ENCODE measurements at regions not wholly inside any gene's neighbourhood (a gene's known extent, or its start where the extent isn't known, plus 50 kb on each side); places are given as distances from the start of the nearest gene placed in this dataset.

DNA sequence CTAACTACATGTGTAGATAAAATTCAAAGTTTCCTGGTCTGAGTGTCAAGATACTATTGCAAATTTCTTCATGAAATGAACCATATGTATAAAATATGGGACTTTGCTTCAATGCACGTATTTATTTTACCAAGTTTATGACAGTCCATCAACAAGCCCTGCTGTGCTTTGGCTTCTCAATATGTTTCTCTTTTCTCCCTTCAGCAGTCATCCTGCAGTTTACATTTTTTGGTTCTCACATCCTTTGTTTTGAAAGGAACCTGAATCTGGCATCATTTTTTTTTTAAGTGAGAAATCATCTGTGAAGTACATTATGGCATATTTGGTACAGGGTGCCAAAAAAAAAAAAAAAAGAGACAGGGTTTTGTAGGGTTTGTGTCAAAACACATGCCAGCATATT, 65.1 kb downstream of the YIPF5 start:
- TF ChIP-seq, protein P1, sequence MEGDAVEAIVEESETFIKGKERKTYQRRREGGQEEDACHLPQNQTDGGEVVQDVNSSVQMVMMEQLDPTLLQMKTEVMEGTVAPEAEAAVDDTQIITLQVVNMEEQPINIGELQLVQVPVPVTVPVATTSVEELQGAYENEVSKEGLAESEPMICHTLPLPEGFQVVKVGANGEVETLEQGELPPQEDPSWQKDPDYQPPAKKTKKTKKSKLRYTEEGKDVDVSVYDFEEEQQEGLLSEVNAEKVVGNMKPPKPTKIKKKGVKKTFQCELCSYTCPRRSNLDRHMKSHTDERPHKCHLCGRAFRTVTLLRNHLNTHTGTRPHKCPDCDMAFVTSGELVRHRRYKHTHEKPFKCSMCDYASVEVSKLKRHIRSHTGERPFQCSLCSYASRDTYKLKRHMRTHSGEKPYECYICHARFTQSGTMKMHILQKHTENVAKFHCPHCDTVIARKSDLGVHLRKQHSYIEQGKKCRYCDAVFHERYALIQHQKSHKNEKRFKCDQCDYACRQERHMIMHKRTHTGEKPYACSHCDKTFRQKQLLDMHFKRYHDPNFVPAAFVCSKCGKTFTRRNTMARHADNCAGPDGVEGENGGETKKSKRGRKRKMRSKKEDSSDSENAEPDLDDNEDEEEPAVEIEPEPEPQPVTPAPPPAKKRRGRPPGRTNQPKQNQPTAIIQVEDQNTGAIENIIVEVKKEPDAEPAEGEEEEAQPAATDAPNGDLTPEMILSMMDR (conservative IDR thresholded peaks at IDR 0.05) = no peak
- TF ChIP-seq EZH2 (IDR thresholded peaks at IDR 0.05; ENCODE audit: low read depth) = no peak

Data from PC-9 (cell line).